ENCODE measurements at regions not wholly inside any gene's neighbourhood (a gene's known extent, or its start where the extent isn't known, plus 50 kb on each side); places are given as distances from the start of the nearest gene placed in this dataset.
"Not testable (repeated sequence)": the region's sequence is repeated elsewhere in the genome, so short reads cannot be mapped to it uniquely, and the experiment has no call there.

DNA sequence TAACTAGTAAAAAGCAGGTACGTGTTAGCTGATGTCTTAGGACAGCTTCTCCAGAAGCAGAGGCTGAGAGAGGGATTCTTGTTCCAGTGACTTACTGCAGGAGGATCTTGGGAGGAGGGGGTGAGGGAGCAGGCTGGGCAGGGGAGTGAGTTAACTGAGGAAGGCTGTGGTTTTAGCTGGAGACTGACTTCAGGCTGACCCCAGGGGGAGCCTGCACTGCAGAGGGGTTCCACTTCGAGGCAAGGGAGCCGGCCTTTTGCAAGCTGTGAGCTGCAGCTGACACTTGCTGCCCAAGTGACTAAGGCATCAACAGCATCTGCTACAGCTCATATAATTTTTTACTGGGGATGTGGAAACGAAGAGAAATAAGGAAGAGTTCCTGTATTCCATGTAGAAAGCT, 50.4 kb upstream of the SOD1 start:
- no peak for DNase-seq

GRCh38 chr21:31607791-31608190, 51.7 kb upstream of the SOD1 start:
- no peak for DNase-seq

GRCh38 chr21:31606081-31606874, 53.2 kb upstream of the SOD1 start:
- DNase-seq: no peak

DNA sequence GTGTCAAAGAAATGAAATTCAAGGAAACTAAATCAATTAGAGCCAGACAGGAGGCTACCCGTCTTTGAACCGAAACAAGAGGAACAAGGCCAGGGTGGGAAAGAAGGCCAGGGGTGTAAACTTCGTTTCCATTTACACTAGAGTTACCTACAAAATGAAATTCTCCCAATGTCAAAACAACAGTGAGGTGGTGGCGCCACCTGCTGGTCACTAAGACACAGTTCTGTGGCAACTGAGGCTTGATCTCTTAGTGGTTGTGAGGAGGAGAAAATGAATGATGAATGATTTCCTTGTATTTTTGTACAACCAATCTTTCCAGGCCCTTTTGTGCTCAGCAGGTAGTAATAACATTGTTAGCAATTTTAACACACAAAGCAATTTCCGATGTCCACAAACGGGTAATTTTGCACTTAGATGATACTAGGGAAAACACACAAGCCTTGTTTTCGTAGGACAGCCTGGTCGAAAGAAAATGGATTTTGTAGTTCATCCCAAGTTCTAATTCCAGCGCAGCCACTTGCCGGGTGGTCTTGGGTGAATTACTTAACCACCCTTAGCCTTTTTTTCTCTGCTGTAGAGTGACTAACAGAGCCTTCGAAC, 54.8 kb upstream of the SOD1 start:
- DNase-seq: peak; percentile 82

- no peak for DNase-seq
Observed at GRCh38 chr21:31599563-31599962, 59.9 kb upstream of the SOD1 start.

GRCh38 chr21:31599013-31599412, 60.5 kb upstream of the SOD1 start:
- no peak for DNase-seq

GRCh38 chr21:31597683-31598082, 61.8 kb upstream of the SOD1 start:
- DNase-seq: no peak

GRCh38 chr21:31596055-31596454, 63.4 kb upstream of the SOD1 start:
- no peak for DNase-seq

- no peak for DNase-seq
Observed at GRCh38 chr21:31594726-31595125, 64.8 kb upstream of the SOD1 start.

DNA sequence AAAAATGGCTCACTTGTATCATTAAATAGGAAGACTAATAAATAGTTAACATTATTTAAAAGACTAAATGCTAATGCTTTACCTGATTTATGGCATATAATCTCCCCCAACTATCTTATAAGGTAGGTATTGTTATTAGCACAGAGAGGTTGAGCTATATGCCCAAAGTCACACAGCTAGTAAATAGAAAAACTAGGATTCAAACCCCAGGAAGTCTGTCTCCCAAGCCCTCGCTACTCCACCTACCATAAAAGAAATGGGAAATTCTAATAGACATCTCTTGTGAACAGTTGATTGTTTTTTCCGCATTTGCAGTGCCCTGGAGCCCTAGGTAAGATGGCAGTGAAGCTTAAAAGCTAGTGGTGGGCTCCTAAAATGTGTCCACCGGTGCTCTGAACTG, 65.2 kb upstream of the SOD1 start:
- DNase-seq: no peak

DNA sequence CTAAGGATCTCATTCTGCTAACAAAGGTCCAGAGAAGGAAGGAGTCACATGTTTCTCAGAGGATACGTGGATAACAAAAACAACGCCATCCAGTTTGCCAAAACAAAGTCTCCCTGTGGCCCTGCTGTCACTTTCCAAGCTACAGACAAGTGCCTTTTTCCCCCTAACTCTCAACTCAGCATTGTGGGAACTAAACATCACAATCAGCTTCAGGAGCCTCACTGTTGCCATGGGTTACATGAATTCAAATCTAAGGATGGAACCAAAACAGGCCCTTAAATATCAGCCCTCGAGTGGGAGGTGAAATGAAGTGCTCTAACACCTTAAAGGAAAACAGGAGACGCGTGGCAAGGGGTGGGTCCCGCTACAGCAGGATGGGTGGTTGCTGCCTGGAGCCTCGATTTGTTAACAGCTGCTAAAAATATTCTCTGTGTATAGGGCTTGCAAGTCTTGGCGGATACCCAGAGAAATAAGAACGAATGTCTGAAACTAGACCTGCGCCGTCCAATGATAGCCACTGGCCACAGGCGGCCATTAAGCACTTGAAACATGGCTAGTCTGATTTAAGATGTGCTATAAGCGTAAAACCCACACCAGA, 66.4 kb upstream of the SOD1 start:
- peak; percentile 7 for DNase-seq

DNA sequence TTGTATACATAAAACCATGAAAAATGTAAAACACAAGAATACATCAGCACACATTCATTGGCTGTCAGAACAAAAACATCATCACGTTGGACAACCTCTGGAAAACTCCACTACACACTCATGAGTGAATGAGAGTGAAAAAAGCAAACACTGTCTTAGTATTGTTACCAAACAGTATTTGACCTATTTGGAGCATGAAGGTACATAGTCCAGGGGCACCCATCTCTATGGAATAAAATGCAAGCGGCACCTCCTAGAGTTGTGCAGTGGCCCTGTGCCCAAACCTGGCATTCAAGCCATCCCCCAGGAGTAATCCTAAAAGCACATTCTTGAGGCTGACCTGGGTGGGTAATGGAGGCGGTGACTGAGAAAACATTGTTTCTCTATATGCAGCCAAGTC, 67.0 kb upstream of the SOD1 start:
- DNase-seq: no peak

GRCh38 chr21:31589820-31590219, 69.7 kb upstream of the SOD1 start:
- no peak for DNase-seq

DNA sequence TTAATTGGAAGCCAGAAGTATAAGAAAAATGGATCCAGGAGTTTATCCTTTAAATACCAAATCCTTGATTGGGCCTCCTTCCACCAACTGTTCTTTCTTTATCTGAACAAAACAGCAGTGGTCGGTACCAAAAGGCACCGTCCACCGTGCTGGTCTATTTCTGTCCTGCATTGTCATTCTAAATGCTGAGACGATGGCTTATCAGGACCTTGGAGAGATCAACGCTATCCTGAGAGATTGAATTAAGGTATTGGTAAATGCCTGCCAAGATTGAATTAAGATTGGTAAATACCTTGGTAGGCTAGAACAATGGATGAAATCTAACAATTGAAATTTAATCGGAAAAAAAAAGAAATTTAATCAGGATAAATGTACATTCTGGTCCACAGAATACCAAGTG, 73.4 kb upstream of the SOD1 start:
- no peak for DNase-seq

GRCh38 chr21:31583937-31584336, 75.6 kb upstream of the SOD1 start:
- DNase-seq: not testable (repeated sequence)

GRCh38 chr21:31583498-31583897, 76.0 kb upstream of the SOD1 start:
- no peak for DNase-seq

DNA sequence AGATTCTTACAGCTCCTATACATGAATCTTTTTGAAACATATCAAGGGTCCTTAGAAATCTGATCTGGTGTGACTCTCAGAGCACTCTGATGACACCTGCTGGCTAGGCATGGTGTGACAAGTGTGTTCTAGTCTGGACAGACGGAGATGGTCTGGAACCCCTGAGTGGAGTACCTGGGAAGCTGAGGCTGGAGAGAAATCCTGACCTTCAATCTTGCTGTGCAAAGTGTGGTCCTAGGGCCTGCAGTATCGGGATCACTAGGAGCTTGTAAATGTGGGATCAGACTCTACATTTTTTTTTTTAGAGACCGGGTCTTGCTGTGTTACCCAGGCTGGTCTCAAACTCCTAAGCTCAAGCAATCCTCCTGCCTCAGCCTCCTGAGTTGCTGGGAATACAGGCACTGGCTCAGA, 78.6 kb upstream of the SOD1 start:
- peak; percentile 80 for DNase-seq

- DNase-seq: no peak
Observed at GRCh38 chr21:31577271-31577670, 82.2 kb upstream of the SOD1 start.

DNA sequence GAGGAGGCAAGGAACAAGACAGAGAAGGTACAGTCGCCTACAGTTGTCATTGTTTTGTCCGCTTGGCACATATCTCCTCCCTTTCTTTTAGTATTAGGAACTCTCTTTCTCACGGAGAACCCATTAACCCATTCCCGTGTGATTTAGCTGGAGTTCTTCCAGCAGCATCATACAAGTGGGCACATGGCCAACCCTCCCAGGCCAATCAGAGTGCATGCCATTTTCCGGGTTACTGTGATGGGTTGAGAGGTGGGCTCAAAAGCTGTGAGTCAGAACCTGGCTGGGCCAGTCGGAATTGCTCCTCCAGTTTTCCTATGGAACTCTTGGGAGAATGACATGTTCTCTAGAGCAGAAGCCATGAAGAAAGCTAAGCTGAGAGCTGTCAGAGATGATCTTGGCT, 83.1 kb upstream of the SOD1 start:
- peak; percentile 56 for DNase-seq

DNA sequence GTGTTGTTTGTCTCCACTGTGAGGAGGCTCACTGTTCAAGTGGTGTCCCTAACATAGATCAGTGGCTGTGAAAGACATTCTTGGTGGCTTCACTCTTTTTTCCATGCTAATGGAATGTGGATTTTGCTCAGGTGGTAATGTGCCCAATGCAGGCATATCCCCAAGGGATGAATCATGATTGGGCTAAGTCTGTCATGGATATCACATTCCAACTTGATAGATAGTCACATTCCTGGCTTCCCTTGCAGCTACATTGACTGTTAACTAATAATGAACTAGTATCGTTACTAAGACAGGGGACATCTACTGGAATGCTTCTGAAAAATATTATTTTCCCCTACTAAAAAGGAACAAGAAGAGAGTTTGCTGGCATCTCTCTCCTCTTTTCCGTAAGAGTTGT, 86.3 kb upstream of the SOD1 start:
- DNase-seq: no peak

DNA sequence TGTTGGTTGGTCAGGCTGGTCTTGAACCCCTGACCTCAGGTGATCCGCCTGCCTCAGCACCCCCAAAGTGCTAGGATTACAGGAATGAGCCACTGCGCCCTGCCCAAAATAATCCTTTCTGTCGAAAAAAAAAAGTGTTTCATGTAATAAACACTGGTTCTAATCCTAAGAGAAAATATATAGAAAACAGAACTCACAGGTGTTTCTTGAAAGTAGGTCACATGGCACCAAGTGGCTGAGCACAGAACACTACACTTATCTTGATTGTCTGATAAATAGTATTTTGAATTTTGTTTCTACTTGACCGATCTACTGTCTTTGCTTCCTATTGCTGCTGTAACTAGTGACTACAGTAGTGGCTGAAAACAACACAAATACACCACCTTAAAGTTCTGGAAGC, 87.6 kb upstream of the SOD1 start:
- DNase-seq: no peak

DNA sequence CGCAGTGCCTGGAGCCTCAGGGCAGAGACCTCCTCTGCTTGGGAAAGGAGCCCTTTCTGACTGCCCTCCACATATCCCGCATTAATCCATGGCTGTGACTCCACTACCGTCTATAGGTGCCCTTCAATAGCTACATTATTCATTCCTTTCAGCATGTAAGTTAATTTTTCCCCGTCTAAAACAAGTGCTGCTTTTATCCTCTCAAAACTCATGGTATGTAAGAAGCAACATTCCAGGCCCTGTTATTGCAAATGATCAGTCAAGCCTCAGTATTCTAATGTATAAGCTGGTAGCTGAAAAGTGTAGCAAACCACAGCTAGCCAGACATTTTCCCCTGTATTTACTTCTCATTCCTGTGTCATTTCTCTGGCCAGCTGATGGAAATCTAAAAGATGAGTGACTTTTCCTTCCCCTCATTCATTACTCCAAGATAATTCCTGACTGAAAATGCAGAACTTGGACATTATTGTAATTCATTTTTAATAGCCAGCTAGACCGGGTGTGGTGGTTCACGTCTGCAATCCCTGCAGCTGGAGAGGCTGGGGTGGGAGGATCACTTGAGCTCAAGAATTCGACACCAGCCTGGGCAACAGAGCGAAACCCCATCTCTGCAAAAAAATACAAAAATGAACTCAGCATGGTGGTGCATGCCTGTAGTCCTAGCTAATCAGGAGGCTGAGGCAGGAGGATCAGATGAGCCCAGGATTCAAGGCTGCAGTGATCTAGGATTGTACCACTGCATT, 88.5 kb upstream of the SOD1 start:
- peak; percentile 18 for DNase-seq

DNA sequence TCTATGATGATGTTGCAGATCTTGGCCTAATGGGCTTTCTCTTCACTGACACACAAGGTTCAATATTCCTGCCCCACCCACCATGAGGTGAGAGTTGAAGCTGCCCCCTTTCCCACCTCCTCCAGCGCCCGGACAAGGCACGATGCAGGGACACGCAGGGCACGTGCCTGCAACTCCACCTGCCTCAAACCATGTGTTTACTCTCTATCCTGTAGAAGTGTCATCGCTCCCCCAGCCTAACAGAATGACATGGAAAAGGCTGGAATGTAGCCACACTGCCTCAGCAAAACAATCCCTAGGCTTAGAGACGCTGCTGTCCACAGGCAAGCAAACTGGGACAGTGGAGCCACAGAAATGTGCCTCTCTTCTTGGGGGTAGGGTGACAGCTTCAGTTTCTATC, 92.9 kb upstream of the SOD1 start:
- DNase-seq: no peak

GRCh38 chr21:31566064-31566463, 93.4 kb upstream of the SOD1 start:
- no peak for DNase-seq

Measured in NCI-H2171 treated with DMSO at 0.1 percent for 48 hours (cell line).